CD4-positive, CD25-positive, alpha-beta regulatory T cell (primary cell): ENCODE measurements at regions not wholly inside any gene's neighbourhood (a gene's known extent, or its start where the extent isn't known, plus 50 kb on each side); places are given as distances from the start of the nearest gene placed in this dataset.

ENCODE experiments used
- ATAC-seq, 2 donors: fragments of 150-1000 bp; cut with Tn5 transposase; one replicate each; pipeline ENCODE4 v1.10.0; 2021; ENCODE audit warnings: low read depth in 2 of 2, moderate number of reproducible peaks in 2 of 2, moderate library complexity in 1 of 2
- DNase-seq, 3 donors: peaks; one replicate each; pipeline versions ENCODE4 v3.0.0 to v3.0.0-alpha.2; 2012 to 2022; ENCODE audit warnings: mixed read lengths in 1 of 3
- H3K27ac ChIP-seq: one replicate; pipeline ENCODE4 v1.7.0; 2013; ENCODE audit warnings: mild to moderate bottlenecking, low read length; ENCODE audit not compliant: insufficient read depth, poor library complexity, severe bottlenecking
- H3K27me3 ChIP-seq: one replicate; pipeline ENCODE4 v1.7.0; 2013; ENCODE audit warnings: low read length; ENCODE audit not compliant: control insufficient read depth, insufficient read depth
- H3K36me3 ChIP-seq: one replicate; pipeline ENCODE4 v1.7.0; 2013; ENCODE audit warnings: mild to moderate bottlenecking, low read length, moderate library complexity; ENCODE audit not compliant: control insufficient read depth, insufficient read depth
- H3K4me1 ChIP-seq: 2 replicates; pipeline ENCODE4 v1.7.0; 2013; ENCODE audit warnings: mild to moderate bottlenecking, low read length; ENCODE audit not compliant: insufficient read depth, control insufficient read depth, poor library complexity, severe bottlenecking
- H3K4me3 ChIP-seq: one replicate; pipeline ENCODE4 v1.7.0; 2013; ENCODE audit warnings: low read depth, mild to moderate bottlenecking, low read length, moderate library complexity
- H3K9me3 ChIP-seq, 2 experiments: 1 replicate in 1 of 2; 2 replicates in 1 of 2; pipeline ENCODE4 v1.7.0; 2013; ENCODE audit warnings: low read length in 2 of 2, mild to moderate bottlenecking in 1 of 2, moderate library complexity in 1 of 2; ENCODE audit not compliant: control insufficient read depth in 2 of 2
- H3K27ac Mint-ChIP-seq, 3 donors: one replicate each; pipeline ENCODE4 v1.8.0; 2020 to 2022; ENCODE audit warnings: mild to moderate bottlenecking in 3 of 3, mixed read lengths in 3 of 3, moderate library complexity in 2 of 3
- H3K27me3 Mint-ChIP-seq: one replicate; pipeline ENCODE4 v1.8.0; 2022; ENCODE audit warnings: mild to moderate bottlenecking, mixed read lengths
- H3K36me3 Mint-ChIP-seq: one replicate; pipeline ENCODE4 v1.8.0; 2020; ENCODE audit warnings: mixed read lengths
- H3K4me1 Mint-ChIP-seq, 4 donors: one replicate each; pipeline ENCODE4 v1.8.0; 2020 to 2022; ENCODE audit warnings: mixed read lengths in 4 of 4, mild to moderate bottlenecking in 1 of 4
- H3K4me3 Mint-ChIP-seq, 4 donors: one replicate each; pipeline ENCODE4 v1.8.0; 2020 to 2022; ENCODE audit warnings: mild to moderate bottlenecking in 4 of 4, mixed read lengths in 4 of 4, moderate library complexity in 3 of 4
- H3K9me3 Mint-ChIP-seq, 7 donors: one replicate each; pipeline ENCODE4 v1.8.0; 2020 to 2022; ENCODE audit warnings: mixed read lengths in 7 of 7, mild to moderate bottlenecking in 3 of 7, moderate library complexity in 2 of 7

DNA sequence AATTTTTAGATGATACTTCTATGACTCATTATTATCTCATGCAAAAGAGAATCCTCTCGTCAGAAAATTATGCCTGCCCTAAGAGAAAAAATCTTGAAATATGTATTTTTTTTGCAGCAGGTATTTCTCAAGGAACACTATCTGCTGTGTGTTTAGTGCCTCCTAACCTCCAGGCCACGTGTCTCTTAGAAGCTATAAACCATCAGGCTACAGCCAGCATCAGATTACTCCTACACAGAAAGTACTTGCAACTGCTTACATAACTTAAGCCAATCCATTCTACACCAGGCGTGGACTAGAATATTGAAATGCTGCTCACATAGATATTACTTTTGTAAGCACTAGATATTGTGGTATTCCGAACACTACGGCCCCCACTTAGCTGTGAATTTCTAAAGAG lies 933.4 kb downstream of the PLA2G4A start:
- no peak overlapping the region for H3K27ac ChIP-seq
- Mint-ChIP-seq H3K4me1 (no peaks in the 10 kb centered on the region), H3K27me3 (no peaks in the 10 kb centered on the region), H3K36me3 (no peaks in the 10 kb centered on the region), H3K27ac (no peak overlapping the region), H3K4me3 (no peak overlapping the region), H3K9me3 (peaks cover 0 to 12% (median 5%) of the 10 kb centered on the region in 7 donors)
- no peaks in the 10 kb centered on the region for H3K9me3 ChIP-seq
- H3K36me3 ChIP-seq: no peaks in the 10 kb centered on the region
- H3K4me1 ChIP-seq: no peaks in the 10 kb centered on the region
- ATAC-seq: no peak
- H3K27me3 ChIP-seq: no peaks in the 10 kb centered on the region
- H3K4me3 ChIP-seq: no peak overlapping the region
- DNase-seq: no peak

DNA sequence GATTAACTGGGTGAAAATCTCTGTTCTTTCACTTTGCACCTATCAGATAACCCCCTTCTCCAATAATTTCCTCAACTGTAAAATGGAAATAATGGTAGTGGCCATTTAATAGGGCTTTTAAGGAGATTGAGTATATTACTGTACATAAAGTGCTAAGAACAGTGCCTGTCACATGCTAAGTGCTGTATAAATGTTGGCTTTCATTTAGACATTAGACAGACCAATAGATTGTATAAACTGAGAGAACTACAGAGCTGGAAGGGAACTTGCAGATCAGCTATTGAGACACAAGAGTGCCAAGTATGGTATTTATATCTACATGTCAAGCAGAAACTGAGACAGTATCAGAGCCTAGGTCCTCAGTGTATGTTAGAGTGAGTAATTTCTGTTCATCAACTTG lies 934.7 kb downstream of the PLA2G4A start:
- no peaks in the 10 kb centered on the region for H3K27me3 ChIP-seq
- no peaks in the 10 kb centered on the region for H3K9me3 ChIP-seq
- no peaks in the 10 kb centered on the region for H3K36me3 ChIP-seq
- H3K36me3 Mint-ChIP-seq: no peaks in the 10 kb centered on the region
- H3K4me3 ChIP-seq: no peak overlapping the region
- H3K4me1 Mint-ChIP-seq: no peaks in the 10 kb centered on the region
- H3K4me1 ChIP-seq: no peaks in the 10 kb centered on the region
- ATAC-seq (no peak), DNase-seq (no peak)
- peaks cover 0 to 18% (median 5%) of the 10 kb centered on the region in 7 donors for H3K9me3 Mint-ChIP-seq
- H3K27ac ChIP-seq: no peak overlapping the region
- no peak overlapping the region for H3K4me3 Mint-ChIP-seq
- H3K27ac Mint-ChIP-seq: no peak overlapping the region
- no peaks in the 10 kb centered on the region for H3K27me3 Mint-ChIP-seq

DNA sequence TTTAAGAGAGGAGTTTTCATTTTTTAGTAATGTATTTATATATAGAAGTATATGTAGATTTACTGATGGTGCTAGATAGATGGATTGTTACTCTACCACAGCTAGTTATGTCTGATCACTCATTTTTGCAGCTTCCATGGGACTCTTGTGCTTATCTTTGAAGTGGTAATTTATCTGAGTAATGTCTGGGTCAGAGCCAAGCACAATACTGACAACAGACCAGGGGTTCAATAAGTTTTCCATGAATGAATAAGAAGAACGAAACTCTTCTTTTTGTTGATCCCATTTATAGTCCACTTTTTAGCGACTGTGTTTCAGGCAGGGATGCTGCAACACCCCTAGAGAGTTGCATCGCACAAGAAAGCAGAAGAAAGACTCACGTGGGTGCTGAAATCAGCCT lies 935.2 kb downstream of the PLA2G4A start:
- Histone ChIP-seq H3K4me3 (no peak overlapping the region), H3K36me3 (no peaks in the 10 kb centered on the region), H3K4me1 (no peaks in the 10 kb centered on the region), H3K27me3 (no peaks in the 10 kb centered on the region), H3K27ac (no peak overlapping the region), H3K9me3 (no peaks in the 10 kb centered on the region)
- DNase-seq (no peak), ATAC-seq (no peak)
- H3K4me3 Mint-ChIP-seq: no peak overlapping the region
- no peaks in the 10 kb centered on the region for H3K4me1 Mint-ChIP-seq
- peaks cover 0 to 18% (median 5%) of the 10 kb centered on the region in 7 donors for H3K9me3 Mint-ChIP-seq
- H3K27me3 Mint-ChIP-seq: no peaks in the 10 kb centered on the region
- no peaks in the 10 kb centered on the region for H3K36me3 Mint-ChIP-seq
- H3K27ac Mint-ChIP-seq: no peak overlapping the region

DNA sequence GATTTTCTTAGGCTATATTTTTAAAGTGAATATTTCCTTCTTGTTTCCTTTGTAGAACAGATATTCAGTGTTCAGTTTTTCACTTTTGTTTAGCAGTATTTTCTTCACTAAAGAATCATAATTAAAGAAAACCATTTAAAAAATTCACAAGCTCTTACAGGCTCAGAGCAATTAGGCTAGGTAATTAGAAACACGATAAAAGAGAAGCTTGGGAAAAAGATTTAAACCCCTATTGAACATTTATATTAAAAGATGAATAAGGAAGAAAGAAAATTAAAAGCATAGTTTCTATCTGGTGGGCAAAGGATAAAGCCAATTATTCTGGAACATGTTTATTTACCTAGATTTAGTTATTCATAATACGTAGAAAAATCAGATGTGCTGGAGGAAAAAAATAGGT lies 942.6 kb downstream of the PLA2G4A start:
- no peak overlapping the region for H3K27ac Mint-ChIP-seq
- no peaks in the 10 kb centered on the region for H3K4me1 ChIP-seq
- H3K27me3 Mint-ChIP-seq: no peaks in the 10 kb centered on the region
- H3K4me1 Mint-ChIP-seq: no peaks in the 10 kb centered on the region
- no peak overlapping the region for H3K4me3 Mint-ChIP-seq
- peaks cover 0 to 14% (median 3%) of the 10 kb centered on the region in 7 donors for H3K9me3 Mint-ChIP-seq
- no peak overlapping the region for H3K27ac ChIP-seq
- no peak for DNase-seq
- no peak for ATAC-seq
- no peaks in the 10 kb centered on the region for H3K9me3 ChIP-seq
- H3K36me3 Mint-ChIP-seq: no peaks in the 10 kb centered on the region
- H3K36me3 ChIP-seq: no peaks in the 10 kb centered on the region
- H3K27me3 ChIP-seq: no peaks in the 10 kb centered on the region
- H3K4me3 ChIP-seq: no peak overlapping the region

DNA sequence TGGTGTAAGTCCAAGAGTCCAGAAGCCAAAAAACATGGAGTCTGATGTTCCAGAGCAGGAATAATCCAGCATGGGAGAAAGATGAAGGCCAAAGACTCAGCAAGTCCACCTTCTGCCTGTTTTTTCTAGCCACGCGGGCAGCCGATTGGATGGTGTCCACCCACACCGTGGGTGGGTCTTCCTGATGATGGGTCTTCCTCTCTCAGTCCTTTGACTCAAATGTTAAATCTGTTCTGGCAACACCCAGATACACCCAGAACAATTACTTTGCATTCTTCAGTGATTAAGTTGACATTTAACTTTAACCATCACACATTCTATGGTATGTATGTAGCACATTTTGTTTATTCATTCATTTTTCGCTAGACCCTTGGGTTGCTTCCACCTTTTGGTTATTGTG lies 944.4 kb downstream of the PLA2G4A start:
- Mint-ChIP-seq H3K27me3 (no peaks in the 10 kb centered on the region), H3K4me3 (no peak overlapping the region), H3K27ac (no peak overlapping the region), H3K9me3 (peaks cover 0 to 5% (median 0%) of the 10 kb centered on the region in 7 donors), H3K4me1 (no peaks in the 10 kb centered on the region), H3K36me3 (no peaks in the 10 kb centered on the region)
- H3K4me1 ChIP-seq: no peaks in the 10 kb centered on the region
- ATAC-seq (no peak), DNase-seq (no peak)
- no peak overlapping the region for H3K27ac ChIP-seq
- no peak overlapping the region for H3K4me3 ChIP-seq
- no peaks in the 10 kb centered on the region for H3K36me3 ChIP-seq
- H3K9me3 ChIP-seq: no peaks in the 10 kb centered on the region
- H3K27me3 ChIP-seq: no peaks in the 10 kb centered on the region

DNA sequence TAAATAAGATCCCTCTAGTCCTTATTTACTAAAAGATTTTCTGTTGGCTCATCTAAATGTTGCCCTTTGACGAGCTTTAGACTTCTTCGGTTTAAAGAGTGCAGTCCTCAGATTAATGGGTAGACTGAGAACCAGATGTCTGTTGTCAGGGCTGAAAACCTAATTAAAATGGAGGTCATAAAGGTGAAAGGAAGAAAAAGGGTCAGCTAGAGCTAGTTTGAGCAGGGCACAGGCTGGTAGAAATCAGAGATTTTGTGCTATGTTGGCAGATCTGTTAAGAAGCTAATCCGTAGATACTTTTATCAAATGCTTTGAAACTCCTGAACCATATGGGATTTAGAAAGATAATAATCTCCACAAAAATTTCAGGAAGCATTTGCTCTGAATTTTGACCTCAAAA lies 959.0 kb downstream of the PLA2G4A start:
- Mint-ChIP-seq H3K4me3 (no peak overlapping the region), H3K4me1 (no peaks in the 10 kb centered on the region), H3K27me3 (no peaks in the 10 kb centered on the region), H3K27ac (no peak overlapping the region), H3K9me3 (peaks cover 2 to 9% (median 6%) of the 10 kb centered on the region in 7 donors), H3K36me3 (no peaks in the 10 kb centered on the region)
- H3K4me1 ChIP-seq: no peaks in the 10 kb centered on the region
- H3K27ac ChIP-seq: no peak overlapping the region
- no peak for DNase-seq
- H3K36me3 ChIP-seq: no peaks in the 10 kb centered on the region
- no peaks in the 10 kb centered on the region for H3K27me3 ChIP-seq
- ATAC-seq: no peak
- H3K9me3 ChIP-seq: no peaks in the 10 kb centered on the region
- H3K4me3 ChIP-seq: no peak overlapping the region

DNA sequence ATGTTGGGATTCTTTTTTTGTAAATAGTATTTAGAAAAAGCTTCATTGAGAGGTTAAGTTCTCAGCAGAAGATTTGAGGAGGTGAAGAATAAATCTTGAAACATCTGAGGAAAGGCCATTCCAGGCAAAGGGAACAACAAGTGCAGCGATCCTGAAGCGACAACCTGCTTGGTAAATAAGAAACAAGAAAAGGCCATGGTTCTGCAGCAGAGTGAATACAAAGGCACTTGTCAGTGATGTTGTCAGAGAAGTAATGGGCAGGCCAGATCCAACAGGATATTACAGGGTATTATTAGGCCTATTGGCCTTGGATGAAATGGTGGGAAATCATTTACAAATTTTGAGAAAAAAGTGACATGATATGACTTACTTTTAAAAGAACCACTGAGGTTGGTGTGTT lies 960.0 kb downstream of the PLA2G4A start:
- Mint-ChIP-seq H3K27ac (no peak overlapping the region), H3K36me3 (no peaks in the 10 kb centered on the region), H3K4me1 (no peaks in the 10 kb centered on the region), H3K4me3 (no peak overlapping the region), H3K27me3 (no peaks in the 10 kb centered on the region), H3K9me3 (peaks cover 0 to 9% (median 1%) of the 10 kb centered on the region in 7 donors)
- Histone ChIP-seq H3K36me3 (no peaks in the 10 kb centered on the region), H3K27ac (no peak overlapping the region), H3K9me3 (no peaks in the 10 kb centered on the region), H3K4me1 (no peaks in the 10 kb centered on the region), H3K4me3 (no peak overlapping the region), H3K27me3 (no peaks in the 10 kb centered on the region)
- DNase-seq: no peak
- no peak for ATAC-seq

DNA sequence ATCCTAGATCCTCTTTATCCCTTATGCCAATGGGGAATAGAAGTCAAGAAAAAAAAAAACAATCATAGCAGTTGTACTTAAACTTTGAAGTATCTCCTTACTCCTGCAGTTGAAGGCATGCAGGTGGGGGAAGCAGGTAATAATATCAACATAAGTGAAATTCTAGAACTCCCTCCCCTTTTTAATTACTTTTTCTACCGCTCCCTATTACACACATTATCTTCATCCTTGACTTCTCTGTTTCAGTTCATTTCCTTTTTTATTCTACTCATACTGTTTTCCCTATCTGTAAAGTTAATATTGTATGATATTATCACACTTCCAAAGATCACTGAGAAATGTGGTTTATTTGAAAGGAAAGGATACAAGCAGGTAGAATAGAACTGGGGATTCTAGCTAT lies 962.0 kb downstream of the PLA2G4A start:
- DNase-seq: no peak
- Histone ChIP-seq H3K4me3 (no peak overlapping the region), H3K27ac (no peak overlapping the region), H3K36me3 (no peaks in the 10 kb centered on the region), H3K4me1 (no peaks in the 10 kb centered on the region), H3K9me3 (no peaks in the 10 kb centered on the region), H3K27me3 (no peaks in the 10 kb centered on the region)
- Mint-ChIP-seq H3K27ac (no peak overlapping the region), H3K9me3 (peaks cover 0 to 6% (median 1%) of the 10 kb centered on the region in 7 donors), H3K36me3 (no peaks in the 10 kb centered on the region), H3K4me3 (no peak overlapping the region), H3K4me1 (no peaks in the 10 kb centered on the region), H3K27me3 (no peaks in the 10 kb centered on the region)
- ATAC-seq: no peak
